A673 (cell line): ENCODE measurements at regions not wholly inside any gene's neighbourhood (a gene's known extent, or its start where the extent isn't known, plus 50 kb on each side); places are given as distances from the start of the nearest gene placed in this dataset.
A peak's percentile ranks its signal among the peaks of the same experiment; 100 is the strongest.

Experiments used
- BruUV-seq: library from RNA; stranded (reverse); fragments of 400-500 nt; replicated peaks from 2 replicates; lab custom pipeline; 2021; lab: Mats Ljungman, UMichigan
- CTCF ChIA-PET: fragments of 300-600 bp; sonication (Branson Sonifier 250); formaldehyde crosslinking; loops from one replicate; lab custom pipeline; 2022; ENCODE audit warnings: antibody characterized with exemption; lab: Charles Lee
- POLR2A ChIA-PET: fragments of 300-600 bp; sonication (Branson Sonifier 250); formaldehyde crosslinking; loops from one replicate; lab custom pipeline; 2022; ENCODE audit warnings: antibody characterized with exemption; ENCODE audit not compliant: low non-redundant PET; lab: Charles Lee
- DNase-seq: peaks from one replicate; pipeline ENCODE4 v3.0.0-alpha.2; 2015; ENCODE audit warnings: low spot score
- H3K27ac ChIP-seq: fragments of 200-600 bp; sonication (generic); 2 replicates; pipeline ENCODE4 v1.5.1; 2016; ENCODE audit warnings: mixed run types, low read depth, mild to moderate bottlenecking, mixed read lengths, antibody characterized with exemption, low read length; ENCODE audit not compliant: poor library complexity, severe bottlenecking
- H3K27me3 ChIP-seq: fragments of 200-600 bp; sonication (generic); replicated peaks from 2 replicates; pipeline ENCODE4 v1.6.1; 2017; ENCODE audit warnings: mixed run types, low read depth, mild to moderate bottlenecking, mixed read lengths, antibody characterized with exemption, low read length; ENCODE audit not compliant: insufficient read depth, poor library complexity
- H3K36me3 ChIP-seq: fragments of 200-600 bp; sonication (generic); 2 replicates; pipeline ENCODE4 v1.6.1; 2016; ENCODE audit warnings: mixed run types, mild to moderate bottlenecking, mixed read lengths, antibody characterized with exemption, low read length; ENCODE audit not compliant: insufficient read depth, poor library complexity, severe bottlenecking
- H3K4me1 ChIP-seq: fragments of 200-600 bp; sonication (generic); 2 replicates; pipeline ENCODE4 v1.6.1; 2017; ENCODE audit warnings: mixed run types, mild to moderate bottlenecking, mixed read lengths, antibody characterized with exemption, low read length; ENCODE audit not compliant: insufficient read depth, poor library complexity, severe bottlenecking
- H3K4me3 ChIP-seq: fragments of 200-600 bp; sonication (generic); 2 replicates; pipeline ENCODE4 v1.5.1; 2016; ENCODE audit warnings: low read depth, mixed run types, mild to moderate bottlenecking, mixed read lengths, low read length; ENCODE audit not compliant: poor library complexity, severe bottlenecking
- H3K9me3 ChIP-seq: fragments of 200-600 bp; sonication (generic); 2 replicates; pipeline ENCODE4 v1.6.1; 2016; ENCODE audit warnings: mixed run types, low read depth, mild to moderate bottlenecking, mixed read lengths, antibody characterized with exemption, low read length; ENCODE audit not compliant: poor library complexity, severe bottlenecking
- CTCF ChIP-seq: fragments of 300-800, 200-600 bp; sonication (generic); conservative IDR thresholded peaks from 2 replicates; pipeline ENCODE4 v1.5.1; 2017; ENCODE audit warnings: low read depth, mild to moderate bottlenecking, antibody characterized with exemption, low read length, moderate library complexity, mixed read lengths
- EZH2 ChIP-seq: fragments of 200-600 bp; sonication (generic); IDR thresholded peaks from 2 replicates; pipeline ENCODE4 v1.6.1; 2017; ENCODE audit warnings: borderline replicate concordance, low read depth, mild to moderate bottlenecking, mixed read lengths, antibody characterized with exemption, low read length; ENCODE audit not compliant: poor library complexity, severe bottlenecking
- intact Hi-C: fragments of 100-400 bp; cut with micrococcal nuclease; formaldehyde crosslinking; loops from one replicate; pipeline ENCODE4 v1.10.0; 2022; ENCODE audit not compliant: unreplicated experiment

GRCh38 chr2:149735237-149735958, 147.8 kb upstream of the MMADHC start:
- no peak overlapping the region for H3K27ac ChIP-seq
- ChIA-PET POLR2A (no interaction called here), CTCF (no interaction called here)
- intact Hi-C loops, result no loop called here
- H3K4me3 ChIP-seq, result no peak overlapping the region
- H3K9me3 ChIP-seq, result peaks cover 17% of the 10 kb centered on the region
- TF ChIP-seq EZH2, result no peak
- TF ChIP-seq CTCF, result no peak
- H3K36me3 ChIP-seq, result no peaks in the 10 kb centered on the region
- BruUV-seq, result no TSS peak
- no peak for DNase-seq
- H3K27me3 ChIP-seq, result no peaks in the 10 kb centered on the region
- H3K4me1 ChIP-seq, result peaks cover 47% of the 10 kb centered on the region

GRCh38 chr2:149733936-149734685, 146.5 kb upstream of the MMADHC start:
- Histone ChIP-seq H3K9me3 (peaks cover 17% of the 10 kb centered on the region), H3K4me3 (no peak overlapping the region), H3K27me3 (no peaks in the 10 kb centered on the region), H3K36me3 (no peaks in the 10 kb centered on the region), H3K4me1 (peaks cover 37% of the 10 kb centered on the region), H3K27ac (peak overlapping the region; percentile 18)
- peak; percentile 96 for DNase-seq
- BruUV-seq, result no TSS peak
- no peak for TF ChIP-seq EZH2
- no peak for TF ChIP-seq CTCF
- ChIA-PET POLR2A (no interaction called here), CTCF (interaction anchor here (0.7 kb wide), 1 partner anchor 37 kb away, joined by 3 read pairs; no protein-coding TSS in a partner anchor)
- intact Hi-C loops, result loop anchor here (5.0 kb wide), 1 partner anchor 93 kb away; no protein-coding TSS in a partner anchor

- peak; percentile 78 for DNase-seq
- BruUV-seq, result no TSS peak
- H3K4me3 ChIP-seq, result no peak overlapping the region
- ChIA-PET POLR2A (no interaction called here), CTCF (no interaction called here)
- H3K36me3 ChIP-seq, result no peaks in the 10 kb centered on the region
- H3K9me3 ChIP-seq, result peaks cover 17% of the 10 kb centered on the region
- peaks cover 33% of the 10 kb centered on the region for H3K4me1 ChIP-seq
- peak overlapping the region; percentile 18 for H3K27ac ChIP-seq
- no peaks in the 10 kb centered on the region for H3K27me3 ChIP-seq
- intact Hi-C loops, result loop anchor here (1.0 to 5.0 kb wide), 2 partner anchors 94 to 1505 kb away; no protein-coding TSS in a partner anchor
- TF ChIP-seq CTCF (no peak), EZH2 (no peak)
These were observed 145.2 kb upstream of the MMADHC start for GRCh38 chr2:149732730-149733290.
